HFF-Myc (cell line): ENCODE measurements at regions not wholly inside any gene's neighbourhood (a gene's known extent, or its start where the extent isn't known, plus 50 kb on each side); places are given as distances from the start of the nearest gene placed in this dataset.

Experiments used
- DNase-seq: peaks from one replicate; pipeline ENCODE4 v3.0.0-alpha.2; 2011; ENCODE audit warnings: low read depth; ENCODE audit errors: extremely low read depth
- H3K4me3 ChIP-seq: replicated peaks from 2 replicates; pipeline ENCODE4 v1.5.1; 2011; ENCODE audit warnings: low read depth, mild to moderate bottlenecking, control low read depth, low read length
- TF ChIP-seq, protein P1 (sequence below): IDR thresholded peaks from 2 replicates; pipeline ENCODE4 v1.5.1; 2012; ENCODE audit warnings: mild to moderate bottlenecking, low read depth, low read length, control low read depth; ENCODE audit errors: missing control alignments

DNA sequence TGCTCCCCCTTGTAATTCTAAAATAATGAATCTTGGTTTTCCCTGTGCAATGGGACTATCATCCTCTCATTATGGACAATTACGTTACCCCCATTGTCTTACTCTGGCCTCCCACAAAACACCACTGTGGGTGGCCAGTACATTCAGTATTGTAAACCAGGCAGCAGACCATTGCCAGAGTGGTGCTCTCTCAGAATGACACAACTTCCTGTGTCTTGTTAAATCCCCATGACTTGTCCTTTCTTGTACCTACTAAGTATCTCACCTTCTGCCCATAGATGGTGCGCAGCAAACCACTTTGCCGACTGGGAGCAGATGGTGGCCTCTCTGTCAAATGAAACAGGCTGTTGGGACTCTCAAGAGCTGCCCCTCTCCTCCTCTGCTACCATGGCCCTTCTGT lies 287.1 kb upstream of the RAG2 start:
- no peak overlapping the region for H3K4me3 ChIP-seq
- TF ChIP-seq, protein P1, sequence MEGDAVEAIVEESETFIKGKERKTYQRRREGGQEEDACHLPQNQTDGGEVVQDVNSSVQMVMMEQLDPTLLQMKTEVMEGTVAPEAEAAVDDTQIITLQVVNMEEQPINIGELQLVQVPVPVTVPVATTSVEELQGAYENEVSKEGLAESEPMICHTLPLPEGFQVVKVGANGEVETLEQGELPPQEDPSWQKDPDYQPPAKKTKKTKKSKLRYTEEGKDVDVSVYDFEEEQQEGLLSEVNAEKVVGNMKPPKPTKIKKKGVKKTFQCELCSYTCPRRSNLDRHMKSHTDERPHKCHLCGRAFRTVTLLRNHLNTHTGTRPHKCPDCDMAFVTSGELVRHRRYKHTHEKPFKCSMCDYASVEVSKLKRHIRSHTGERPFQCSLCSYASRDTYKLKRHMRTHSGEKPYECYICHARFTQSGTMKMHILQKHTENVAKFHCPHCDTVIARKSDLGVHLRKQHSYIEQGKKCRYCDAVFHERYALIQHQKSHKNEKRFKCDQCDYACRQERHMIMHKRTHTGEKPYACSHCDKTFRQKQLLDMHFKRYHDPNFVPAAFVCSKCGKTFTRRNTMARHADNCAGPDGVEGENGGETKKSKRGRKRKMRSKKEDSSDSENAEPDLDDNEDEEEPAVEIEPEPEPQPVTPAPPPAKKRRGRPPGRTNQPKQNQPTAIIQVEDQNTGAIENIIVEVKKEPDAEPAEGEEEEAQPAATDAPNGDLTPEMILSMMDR = no peak
- DNase-seq = no peak

DNA sequence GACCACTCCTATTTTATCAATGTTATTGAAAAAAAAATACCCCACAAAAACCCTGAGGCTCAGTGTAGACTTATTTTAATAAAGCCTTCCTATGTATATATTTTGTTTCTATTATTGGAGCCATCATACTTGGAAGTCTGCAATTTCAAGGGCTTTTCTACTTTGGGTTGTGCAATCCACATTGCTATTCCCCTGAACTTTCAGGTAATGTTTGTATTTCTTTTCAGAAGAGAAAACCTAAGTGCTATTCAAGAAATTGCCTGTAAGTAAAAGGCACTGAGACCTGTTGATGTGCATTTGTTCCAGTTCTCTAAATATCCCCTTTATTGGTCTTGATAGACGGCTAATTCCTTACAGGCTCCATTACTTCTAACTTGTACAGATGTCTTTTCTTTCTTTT lies 280.7 kb upstream of the RAG2 start:
- TF ChIP-seq, protein P1 = no peak
- no peak overlapping the region for H3K4me3 ChIP-seq
- DNase-seq = no peak

DNA sequence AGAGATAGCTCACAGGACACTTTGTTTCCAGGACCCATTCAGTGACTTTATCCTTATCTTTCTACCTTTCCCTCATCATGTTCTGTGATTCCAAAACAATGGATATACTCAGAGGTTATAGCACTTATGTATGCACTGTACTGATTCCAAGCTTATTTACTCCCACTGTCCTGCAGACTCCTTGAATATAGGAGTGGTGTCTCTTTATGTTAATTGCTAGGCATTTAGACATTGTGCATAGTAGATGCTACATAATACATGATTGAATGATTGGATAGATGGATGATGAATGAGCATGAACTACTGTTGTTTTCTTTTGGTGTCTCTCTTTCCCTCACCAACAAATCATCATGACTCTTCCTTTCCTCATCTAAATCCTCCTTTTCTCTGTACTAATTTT lies 279.1 kb upstream of the RAG2 start:
- H3K4me3 ChIP-seq = no peak overlapping the region
- TF ChIP-seq, protein P1 = no peak
- no peak for DNase-seq

DNA sequence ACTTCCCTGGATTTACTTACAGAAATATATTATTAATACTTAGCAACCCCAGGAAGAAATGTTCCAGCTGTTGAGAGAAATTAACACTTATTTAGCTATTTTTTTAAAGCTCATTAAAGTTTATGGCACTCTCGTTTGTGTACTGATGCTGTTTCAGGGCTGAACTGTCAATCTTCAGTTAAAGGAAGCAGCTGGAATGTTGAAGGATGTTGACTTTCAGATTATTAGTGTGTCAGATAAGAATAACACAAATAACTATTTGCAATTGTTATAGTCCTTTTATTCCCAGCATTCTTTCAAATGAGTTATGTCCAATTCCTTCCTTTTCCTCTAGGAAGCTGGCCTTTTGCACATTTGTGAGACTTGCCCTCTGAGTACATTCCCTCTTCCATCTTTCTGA lies 278.2 kb upstream of the RAG2 start:
- TF ChIP-seq, protein P1 = no peak
- DNase-seq = no peak
- H3K4me3 ChIP-seq = no peak overlapping the region

DNA sequence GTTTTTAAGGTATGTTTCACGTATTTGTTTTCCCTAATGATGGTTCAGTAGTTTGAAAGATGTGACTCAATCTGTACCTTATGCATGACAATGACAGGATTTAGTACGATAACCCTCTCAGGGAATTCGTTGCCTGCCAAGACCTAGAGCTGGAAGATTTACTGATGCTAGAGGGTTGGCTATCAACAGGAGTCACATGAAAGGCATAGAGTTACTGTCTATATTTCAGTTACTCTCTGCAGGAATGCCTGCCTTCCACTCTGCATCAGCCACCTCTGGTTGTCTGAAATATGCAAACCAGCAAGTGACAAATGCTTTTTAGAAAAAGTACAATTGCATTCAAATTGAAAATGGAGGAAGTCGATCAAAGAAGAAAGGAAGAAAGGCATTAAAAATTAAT lies 276.3 kb upstream of the RAG2 start:
- TF ChIP-seq, protein P1 = no peak
- no peak overlapping the region for H3K4me3 ChIP-seq
- DNase-seq = no peak

DNA sequence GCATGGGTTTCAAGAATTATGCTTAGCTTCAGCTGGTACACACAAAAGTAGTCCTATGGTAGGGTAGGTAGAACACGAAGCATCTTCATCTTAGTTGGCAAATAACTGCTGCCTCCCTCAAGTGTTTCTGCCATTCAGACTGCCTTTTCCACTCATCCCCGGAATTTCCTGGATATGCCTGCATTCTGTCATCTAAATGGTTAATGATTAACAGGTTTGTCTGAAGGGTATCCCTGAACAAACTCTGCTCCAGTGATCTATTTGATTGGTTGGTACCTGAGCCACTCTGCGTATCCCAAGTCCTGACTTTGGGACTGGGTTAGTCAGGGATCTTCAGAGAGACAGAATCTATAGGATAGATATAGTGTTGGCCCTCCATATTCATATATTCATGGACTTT lies 272.3 kb upstream of the RAG2 start:
- no peak overlapping the region for H3K4me3 ChIP-seq
- TF ChIP-seq, protein P1 = no peak
- no peak for DNase-seq

DNA sequence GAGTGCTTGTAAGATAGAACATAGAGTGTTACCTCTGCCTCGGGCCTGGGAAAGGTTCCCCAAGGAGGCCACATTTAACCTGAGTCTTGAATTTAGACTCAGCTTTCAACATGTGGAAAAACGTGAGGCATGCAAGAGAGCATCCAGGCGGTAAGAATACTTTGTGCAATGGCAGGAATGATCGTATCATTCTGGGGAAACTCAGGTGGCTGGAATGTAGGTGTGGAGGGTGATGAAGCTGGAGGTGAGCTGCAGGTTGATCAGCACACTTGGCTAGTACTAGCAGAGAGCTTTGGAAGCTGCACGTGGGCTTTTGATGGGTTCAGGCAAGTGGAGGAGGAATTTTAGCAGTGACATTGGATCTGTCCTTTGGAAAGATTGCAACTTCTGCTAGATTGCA lies 270.3 kb upstream of the RAG2 start:
- no peak overlapping the region for H3K4me3 ChIP-seq
- TF ChIP-seq, protein P1 = no peak
- no peak for DNase-seq
